ENCODE measurements at regions not wholly inside any gene's neighbourhood (a gene's known extent, or its start where the extent isn't known, plus 50 kb on each side); places are given as distances from the start of the nearest gene placed in this dataset.
A peak's percentile ranks its signal among the peaks of the same experiment; 100 is the strongest.

- WGBS, 5 donors: 70 to 97% (median 75%) methylated on average over 2 of the region's 2 CpGs
- Histone ChIP-seq H3K4me1 (peaks cover 0 to 17% (median 6%) of the 10 kb centered on the region in 4 donors), H3K4me3 (no peak overlapping the region), H3K27me3 (no peaks in the 10 kb centered on the region), H3K36me3 (no peaks in the 10 kb centered on the region), H3K9me3 (no peaks in the 10 kb centered on the region), H3K27ac (no peak overlapping the region)
- TF ChIP-seq EP300 (IDR thresholded peaks at IDR 0.05) (no peak), POLR2A (IDR thresholded peaks at IDR 0.05) (no peak), POLR2AphosphoS5 (IDR thresholded peaks at IDR 0.05) (no peak)
- intact Hi-C loops (cut with DNase I; ENCODE audit: low total_unique reads): no loop called here
- no peak for DNase-seq
Observed at GRCh38 chr5:36370073-36370472, 68.4 kb upstream of the RANBP3L start.

DNA sequence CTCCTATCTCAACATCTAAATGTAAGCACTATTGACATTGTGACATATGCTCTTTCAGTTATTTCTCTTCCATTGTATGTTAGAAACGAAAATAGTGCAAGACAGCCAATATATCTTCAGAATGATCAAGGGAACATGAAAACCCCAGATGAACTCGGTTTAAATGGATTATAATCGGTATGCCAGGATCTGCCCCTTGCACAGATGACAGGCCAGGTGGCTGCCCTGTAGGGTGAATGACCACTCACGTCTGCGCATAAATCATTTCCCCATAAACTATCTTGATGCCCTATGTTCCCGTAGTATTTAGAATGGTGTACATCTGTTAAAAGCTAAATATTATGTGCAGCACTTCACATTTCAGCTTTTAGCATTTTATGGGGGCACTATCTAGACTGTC is 69.7 kb upstream of the RANBP3L start:
- intact Hi-C loops (cut with DNase I; ENCODE audit: low total_unique reads): no loop called here
- DNase-seq: no peak
- Histone ChIP-seq H3K27ac (no peak overlapping the region), H3K4me1 (peaks cover 0 to 17% (median 6%) of the 10 kb centered on the region in 4 donors), H3K9me3 (no peaks in the 10 kb centered on the region), H3K4me3 (no peak overlapping the region), H3K36me3 (no peaks in the 10 kb centered on the region), H3K27me3 (no peaks in the 10 kb centered on the region)
- no peak for TF ChIP-seq POLR2A (IDR thresholded peaks at IDR 0.05)
- no peak for TF ChIP-seq POLR2AphosphoS5 (IDR thresholded peaks at IDR 0.05)
- TF ChIP-seq, protein P1, sequence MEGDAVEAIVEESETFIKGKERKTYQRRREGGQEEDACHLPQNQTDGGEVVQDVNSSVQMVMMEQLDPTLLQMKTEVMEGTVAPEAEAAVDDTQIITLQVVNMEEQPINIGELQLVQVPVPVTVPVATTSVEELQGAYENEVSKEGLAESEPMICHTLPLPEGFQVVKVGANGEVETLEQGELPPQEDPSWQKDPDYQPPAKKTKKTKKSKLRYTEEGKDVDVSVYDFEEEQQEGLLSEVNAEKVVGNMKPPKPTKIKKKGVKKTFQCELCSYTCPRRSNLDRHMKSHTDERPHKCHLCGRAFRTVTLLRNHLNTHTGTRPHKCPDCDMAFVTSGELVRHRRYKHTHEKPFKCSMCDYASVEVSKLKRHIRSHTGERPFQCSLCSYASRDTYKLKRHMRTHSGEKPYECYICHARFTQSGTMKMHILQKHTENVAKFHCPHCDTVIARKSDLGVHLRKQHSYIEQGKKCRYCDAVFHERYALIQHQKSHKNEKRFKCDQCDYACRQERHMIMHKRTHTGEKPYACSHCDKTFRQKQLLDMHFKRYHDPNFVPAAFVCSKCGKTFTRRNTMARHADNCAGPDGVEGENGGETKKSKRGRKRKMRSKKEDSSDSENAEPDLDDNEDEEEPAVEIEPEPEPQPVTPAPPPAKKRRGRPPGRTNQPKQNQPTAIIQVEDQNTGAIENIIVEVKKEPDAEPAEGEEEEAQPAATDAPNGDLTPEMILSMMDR (IDR thresholded peaks at IDR 0.05): no peak
- no peak for TF ChIP-seq EP300 (IDR thresholded peaks at IDR 0.05)
- 63 to 78% (median 66%) methylated on average over 6 of the region's 6 CpGs for WGBS, 5 donors

DNA sequence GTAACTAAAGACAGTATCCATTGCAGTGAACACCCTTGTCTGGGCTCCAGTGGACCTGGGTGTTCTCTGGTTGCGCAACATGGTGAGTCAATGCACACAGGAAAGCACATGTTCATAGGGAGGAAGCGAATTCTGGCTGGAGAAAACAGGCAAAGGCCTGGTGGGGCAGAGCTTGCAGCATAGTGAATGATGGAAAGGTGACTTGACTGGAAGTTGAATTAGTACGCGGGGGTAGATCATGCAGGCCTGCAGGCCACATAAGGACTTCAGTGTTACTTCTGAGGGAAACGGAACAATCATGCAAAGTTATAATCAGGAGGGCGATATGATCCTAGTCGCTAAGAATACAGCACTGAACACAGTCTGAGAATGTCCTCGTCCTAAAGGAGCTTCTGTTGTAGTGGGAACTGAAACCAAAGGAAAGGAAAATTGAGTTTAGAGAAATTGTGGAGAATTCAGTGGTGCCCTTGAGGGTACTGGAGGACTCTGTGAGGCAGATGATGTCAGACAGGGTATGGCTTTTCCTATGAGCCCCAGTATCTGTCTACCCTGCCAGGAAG is 71.9 kb upstream of the RANBP3L start:
- Histone ChIP-seq H3K4me3 (no peak overlapping the region), H3K36me3 (no peaks in the 10 kb centered on the region), H3K27me3 (no peaks in the 10 kb centered on the region), H3K4me1 (no peaks in the 10 kb centered on the region), H3K9me3 (no peaks in the 10 kb centered on the region), H3K27ac (peak overlapping the region in 1 of 5 donors; percentile 21)
- DNase-seq: peak; percentile 35 to 37
- intact Hi-C loops (cut with DNase I; ENCODE audit: low total_unique reads): no loop called here
- TF ChIP-seq POLR2AphosphoS5 (IDR thresholded peaks at IDR 0.05): peak in 2 of 3 donors; percentile 7 to 53
- no peak for TF ChIP-seq EP300 (IDR thresholded peaks at IDR 0.05)
- TF ChIP-seq, protein P1 (IDR thresholded peaks at IDR 0.05): no peak
- TF ChIP-seq POLR2A (IDR thresholded peaks at IDR 0.05): no peak
- 74 to 88% (median 82%) methylated on average over 8 of the region's 8 CpGs for WGBS, 5 donors

GRCh38 chr5:36374266-36374862 is 72.7 kb upstream of the RANBP3L start:
- no peaks in the 10 kb centered on the region for H3K9me3 ChIP-seq
- H3K4me1 ChIP-seq: no peaks in the 10 kb centered on the region
- intact Hi-C loops (cut with DNase I; ENCODE audit: low total_unique reads): no loop called here
- H3K36me3 ChIP-seq: no peaks in the 10 kb centered on the region
- 78 to 85% (median 83%) methylated on average over 3 of the region's 3 CpGs for WGBS, 5 donors
- peak overlapping the region in 1 of 5 donors; percentile 21 for H3K27ac ChIP-seq
- DNase-seq: no peak
- TF ChIP-seq POLR2AphosphoS5 (IDR thresholded peaks at IDR 0.05): no peak
- no peak for TF ChIP-seq POLR2A (IDR thresholded peaks at IDR 0.05)
- TF ChIP-seq EP300 (IDR thresholded peaks at IDR 0.05): no peak
- TF ChIP-seq, protein P1 (IDR thresholded peaks at IDR 0.05): no peak
- H3K27me3 ChIP-seq: no peaks in the 10 kb centered on the region
- H3K4me3 ChIP-seq: no peak overlapping the region

GRCh38 chr5:36377192-36377591 is 75.5 kb upstream of the RANBP3L start:
- no peaks in the 10 kb centered on the region for H3K36me3 ChIP-seq
- no peak for TF ChIP-seq EP300 (IDR thresholded peaks at IDR 0.05)
- TF ChIP-seq, protein P1 (IDR thresholded peaks at IDR 0.05): no peak
- no peak for TF ChIP-seq POLR2A (IDR thresholded peaks at IDR 0.05)
- TF ChIP-seq POLR2AphosphoS5 (IDR thresholded peaks at IDR 0.05): no peak
- no peak overlapping the region for H3K4me3 ChIP-seq
- no peaks in the 10 kb centered on the region for H3K27me3 ChIP-seq
- no peaks in the 10 kb centered on the region for H3K9me3 ChIP-seq
- no peak overlapping the region for H3K27ac ChIP-seq
- no peaks in the 10 kb centered on the region for H3K4me1 ChIP-seq
- no peak for DNase-seq
- 56 to 73% (median 63%) methylated on average over 2 of the region's 2 CpGs for WGBS, 5 donors
- intact Hi-C loops (cut with DNase I; ENCODE audit: low total_unique reads): no loop called here

Measured in stomach (tissue), 8 donors.